HepG2 (cell line): ENCODE measurements at regions not wholly inside any gene's neighbourhood (a gene's known extent, or its start where the extent isn't known, plus 50 kb on each side); places are given as distances from the start of the nearest gene placed in this dataset.

Experiments used
- CTCF ChIP-seq: sonication (generic); formaldehyde crosslinking; IDR thresholded peaks from 2 replicates; pipeline ENCODE4 v1.5.0; 2020; ENCODE audit warnings: mild to moderate bottlenecking, missing genetic modification reagents, moderate library complexity
- PHF8 ChIP-seq: sonication (generic); formaldehyde crosslinking; IDR thresholded peaks from 2 replicates; pipeline ENCODE4 v1.5.0; 2020; ENCODE audit warnings: missing genetic modification reagents
- POLR2A ChIP-seq, 2 experiments: IDR thresholded peaks; 2 replicates each; pipeline ENCODE4 v1.6.1; 2011; ENCODE audit warnings: low read depth in 2 of 2, low read length in 2 of 2, mild to moderate bottlenecking in 1 of 2, moderate library complexity in 1 of 2; ENCODE audit not compliant: insufficient read depth in 1 of 2
- POLR2AphosphoS5 ChIP-seq: IDR thresholded peaks from 2 replicates; pipeline ENCODE4 v1.6.1; 2012; ENCODE audit warnings: low read depth, low read length
- REST ChIP-seq, 2 experiments: IDR thresholded peaks; 2 replicates each; pipeline ENCODE4 v1.6.1; 2011 to 2012; ENCODE audit warnings: low read length in 2 of 2, borderline replicate concordance in 1 of 2, low read depth in 1 of 2, mild to moderate bottlenecking in 1 of 2, moderate library complexity in 1 of 2
- RFX5 ChIP-seq: IDR thresholded peaks from 2 replicates; pipeline ENCODE4 v1.6.1; 2011; ENCODE audit warnings: low read depth, low read length, improper control_type of control experiment
- WIZ ChIP-seq: sonication (generic); formaldehyde crosslinking; IDR thresholded peaks from 2 replicates; pipeline ENCODE4 v1.5.1; 2020; ENCODE audit warnings: mild to moderate bottlenecking, missing genetic modification reagents
- XBP1 ChIP-seq: sonication (generic); formaldehyde crosslinking; IDR thresholded peaks from 2 replicates; pipeline ENCODE4 v1.5.0; 2020; ENCODE audit warnings: missing genetic modification reagents

- TF ChIP-seq RFX5 (no peak), POLR2AphosphoS5 (no peak), CTCF (CRISPR knock-in tag) (no peak), XBP1 (CRISPR knock-in tag) (no peak), PHF8 (CRISPR knock-in tag) (no peak), POLR2A (IDR thresholded peaks at IDR 0.05; ENCODE audit: insufficient read depth in 1 of 2, low read depth in 2 of 2, low read length in 2 of 2) (no peak), WIZ (CRISPR knock-in tag) (no peak), REST (IDR thresholded peaks at IDR 0.05; ENCODE audit: borderline replicate concordance in 1 of 2, low read depth in 1 of 2, low read length in 2 of 2) (no peak)
Measured at GRCh38 chr5:159536646-159537045, 206.4 kb upstream of the IL12B start.
